ENCODE measurements at regions not wholly inside any gene's neighbourhood (a gene's known extent, or its start where the extent isn't known, plus 50 kb on each side); places are given as distances from the start of the nearest gene placed in this dataset.

DNA sequence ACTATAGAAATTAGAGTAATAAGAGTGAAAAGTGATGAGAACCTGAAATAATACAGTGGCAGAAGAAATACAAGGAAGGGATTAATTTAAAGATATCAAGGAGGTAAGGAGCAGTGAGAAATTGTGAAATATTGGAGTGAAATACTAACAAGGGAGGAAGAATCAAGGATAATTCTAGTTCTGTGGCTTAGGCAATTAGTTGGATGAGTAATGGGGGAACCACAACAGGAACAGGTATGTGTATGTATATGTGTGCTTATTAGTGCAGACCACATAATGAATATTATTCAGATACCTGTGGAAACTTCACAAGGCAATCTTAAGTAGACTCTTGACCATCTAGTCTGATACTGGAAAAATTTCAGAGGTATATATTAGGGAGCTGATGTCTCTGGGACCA, 143.3 kb downstream of the TINAG start:
- Histone ChIP-seq H3K36me3 (no peaks in the 10 kb centered on the region), H3K4me3 (no peak overlapping the region), H3K4me1 (no peaks in the 10 kb centered on the region), H3K9me3 (peaks cover 0 to 2% (median 0%) of the 10 kb centered on the region in 4 donors), H3K27me3 (no peaks in the 10 kb centered on the region), H3K27ac (no peak overlapping the region)
- TF ChIP-seq POLR2AphosphoS5 (IDR thresholded peaks at IDR 0.05) (no peak), POLR2A (IDR thresholded peaks at IDR 0.05) (no peak), EP300 (IDR thresholded peaks at IDR 0.05) (no peak)
- TF ChIP-seq, protein P1, sequence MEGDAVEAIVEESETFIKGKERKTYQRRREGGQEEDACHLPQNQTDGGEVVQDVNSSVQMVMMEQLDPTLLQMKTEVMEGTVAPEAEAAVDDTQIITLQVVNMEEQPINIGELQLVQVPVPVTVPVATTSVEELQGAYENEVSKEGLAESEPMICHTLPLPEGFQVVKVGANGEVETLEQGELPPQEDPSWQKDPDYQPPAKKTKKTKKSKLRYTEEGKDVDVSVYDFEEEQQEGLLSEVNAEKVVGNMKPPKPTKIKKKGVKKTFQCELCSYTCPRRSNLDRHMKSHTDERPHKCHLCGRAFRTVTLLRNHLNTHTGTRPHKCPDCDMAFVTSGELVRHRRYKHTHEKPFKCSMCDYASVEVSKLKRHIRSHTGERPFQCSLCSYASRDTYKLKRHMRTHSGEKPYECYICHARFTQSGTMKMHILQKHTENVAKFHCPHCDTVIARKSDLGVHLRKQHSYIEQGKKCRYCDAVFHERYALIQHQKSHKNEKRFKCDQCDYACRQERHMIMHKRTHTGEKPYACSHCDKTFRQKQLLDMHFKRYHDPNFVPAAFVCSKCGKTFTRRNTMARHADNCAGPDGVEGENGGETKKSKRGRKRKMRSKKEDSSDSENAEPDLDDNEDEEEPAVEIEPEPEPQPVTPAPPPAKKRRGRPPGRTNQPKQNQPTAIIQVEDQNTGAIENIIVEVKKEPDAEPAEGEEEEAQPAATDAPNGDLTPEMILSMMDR (IDR thresholded peaks at IDR 0.05): no peak
- intact Hi-C loops (cut with DNase I): no loop called here
- no peak for DNase-seq

DNA sequence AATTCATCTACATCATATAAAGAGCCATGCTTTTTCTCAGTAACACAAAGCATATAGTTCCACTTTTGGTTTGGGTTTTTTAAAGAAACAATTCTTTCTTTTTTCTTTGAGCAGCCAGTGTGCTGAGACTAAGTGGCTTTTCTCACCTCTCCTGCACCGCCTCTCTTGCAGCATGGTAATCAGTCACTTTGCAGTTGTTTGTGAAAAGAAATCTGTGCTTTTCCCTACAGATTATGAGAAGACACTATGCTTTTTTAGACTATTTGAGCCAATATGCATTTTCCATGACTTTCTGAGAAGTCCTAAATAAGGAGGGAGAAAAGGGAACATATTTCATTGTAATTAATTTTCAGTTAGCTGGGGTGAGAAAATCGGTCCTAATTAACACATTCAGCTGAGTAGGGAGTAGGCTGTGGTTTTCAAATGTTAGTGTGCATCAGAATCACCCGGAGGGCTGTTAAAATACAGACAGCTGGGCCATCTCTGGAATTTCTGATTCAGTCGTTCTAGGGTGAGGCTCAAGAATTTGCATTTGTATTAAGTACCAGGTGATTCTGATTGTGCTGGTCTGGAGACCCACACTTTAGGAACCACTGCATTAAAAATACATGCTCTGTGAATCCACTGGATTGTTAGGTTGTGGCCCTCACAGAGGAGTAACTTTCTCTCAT, 155.2 kb downstream of the TINAG start:
- Histone ChIP-seq H3K4me1 (no peaks in the 10 kb centered on the region), H3K4me3 (no peak overlapping the region), H3K27ac (no peak overlapping the region), H3K36me3 (no peaks in the 10 kb centered on the region), H3K9me3 (no peaks in the 10 kb centered on the region), H3K27me3 (no peaks in the 10 kb centered on the region)
- 64 to 76% methylated on average over 4 of the region's 4 CpGs for WGBS, 2 donors
- TF ChIP-seq, protein P1 (IDR thresholded peaks at IDR 0.05): no peak
- TF ChIP-seq POLR2A (IDR thresholded peaks at IDR 0.05): no peak
- no peak for TF ChIP-seq POLR2AphosphoS5 (IDR thresholded peaks at IDR 0.05)
- no peak for TF ChIP-seq EP300 (IDR thresholded peaks at IDR 0.05)
- intact Hi-C loops (cut with DNase I): no loop called here
- no peak for DNase-seq

DNA sequence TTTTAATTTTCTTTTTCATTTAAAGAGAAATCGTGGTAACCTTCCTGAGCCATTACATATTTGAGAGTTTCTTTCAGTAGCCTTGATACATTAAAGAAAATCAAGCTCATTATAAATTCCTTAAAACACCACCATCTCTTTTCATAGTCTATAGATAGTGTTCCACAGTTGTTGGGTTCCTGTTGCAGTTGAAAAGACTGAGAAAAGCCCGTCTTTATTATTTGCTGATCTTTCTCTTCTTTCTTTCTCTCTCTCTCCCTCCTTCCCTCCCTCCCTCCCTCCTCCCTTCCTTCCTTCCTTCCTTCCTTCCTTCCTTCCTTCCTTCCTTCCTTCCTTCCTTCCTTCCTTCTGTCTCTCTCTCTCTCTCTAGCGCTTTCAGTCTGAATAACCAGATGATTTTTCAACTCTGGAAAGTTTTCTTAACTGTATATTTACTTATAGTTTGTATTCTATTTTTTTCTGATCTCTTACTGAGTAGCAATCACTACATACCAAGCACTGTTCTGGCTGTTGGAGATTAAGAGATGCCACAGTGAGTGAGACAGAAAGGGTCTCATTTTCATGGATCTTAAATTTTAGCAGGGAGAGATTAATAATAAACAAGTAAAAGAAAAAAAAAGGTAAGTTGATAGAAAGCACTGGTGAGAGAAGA, 157.5 kb downstream of the TINAG start:
- no peaks in the 10 kb centered on the region for H3K4me1 ChIP-seq
- TF ChIP-seq POLR2AphosphoS5 (IDR thresholded peaks at IDR 0.05): no peak
- no peak for DNase-seq
- H3K27ac ChIP-seq: no peak overlapping the region
- no peak overlapping the region for H3K4me3 ChIP-seq
- no peaks in the 10 kb centered on the region for H3K27me3 ChIP-seq
- intact Hi-C loops (cut with DNase I): no loop called here
- no peaks in the 10 kb centered on the region for H3K36me3 ChIP-seq
- no peaks in the 10 kb centered on the region for H3K9me3 ChIP-seq
- WGBS, 2 donors: 81 to 88% methylated on average over 3 of the region's 3 CpGs

DNA sequence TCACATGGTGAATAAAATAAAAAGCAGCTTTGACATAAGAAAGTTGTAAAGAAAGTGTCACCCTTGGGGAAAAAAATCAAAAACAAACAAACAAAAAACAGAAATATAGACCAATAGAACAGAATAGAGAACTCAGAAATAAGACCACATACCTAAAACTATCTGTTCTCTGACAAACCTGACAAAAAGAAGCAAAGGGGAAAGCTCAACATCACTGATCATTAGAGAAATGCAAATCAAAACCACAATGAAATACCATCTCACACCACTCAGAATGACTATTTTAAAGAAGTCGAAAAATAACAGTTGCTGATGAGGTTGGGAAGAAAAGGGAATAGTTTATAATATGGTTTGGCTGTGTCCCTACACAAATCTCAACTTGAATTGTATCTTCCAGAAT, 159.1 kb downstream of the TINAG start:
- H3K4me3 ChIP-seq: no peak overlapping the region
- no peaks in the 10 kb centered on the region for H3K9me3 ChIP-seq
- no peaks in the 10 kb centered on the region for H3K27me3 ChIP-seq
- no peak overlapping the region for H3K27ac ChIP-seq
- intact Hi-C loops (cut with DNase I): no loop called here
- 90% methylated on average over 1 of the region's 1 CpG for WGBS, 2 donors
- no peak for TF ChIP-seq POLR2A (IDR thresholded peaks at IDR 0.05)
- TF ChIP-seq EP300 (IDR thresholded peaks at IDR 0.05): no peak
- DNase-seq: no peak
- H3K4me1 ChIP-seq: no peaks in the 10 kb centered on the region
- H3K36me3 ChIP-seq: no peaks in the 10 kb centered on the region

DNA sequence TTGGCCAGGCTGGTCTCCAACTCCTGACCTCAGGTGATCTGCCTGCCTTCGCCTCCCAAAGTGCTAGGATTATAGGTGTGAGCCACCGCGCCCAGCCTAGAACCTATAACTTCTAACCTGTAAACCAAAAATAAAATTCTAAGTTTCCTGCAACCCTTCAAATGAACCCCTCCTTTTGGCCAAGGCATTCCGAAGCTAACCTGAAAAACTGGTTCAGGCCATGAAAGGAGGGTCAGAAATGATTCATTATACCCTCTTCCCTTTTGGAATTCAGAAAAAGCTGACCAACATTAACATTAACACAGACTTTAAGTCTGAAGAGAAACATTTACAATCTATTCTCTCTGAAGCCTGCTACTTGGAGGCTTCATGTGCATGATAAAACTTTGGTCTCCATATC, 165.1 kb downstream of the TINAG start:
- Histone ChIP-seq H3K27me3 (no peaks in the 10 kb centered on the region), H3K36me3 (no peaks in the 10 kb centered on the region), H3K9me3 (no peaks in the 10 kb centered on the region), H3K4me3 (no peak overlapping the region), H3K4me1 (peaks cover 0 to 14% (median 2%) of the 10 kb centered on the region in 4 donors), H3K27ac (no peak overlapping the region)
- intact Hi-C loops (cut with DNase I): no loop called here
- TF ChIP-seq, protein P1 (IDR thresholded peaks at IDR 0.05): no peak
- no peak for TF ChIP-seq POLR2A (IDR thresholded peaks at IDR 0.05)
- no peak for TF ChIP-seq POLR2AphosphoS5 (IDR thresholded peaks at IDR 0.05)
- no peak for TF ChIP-seq EP300 (IDR thresholded peaks at IDR 0.05)
- 85 to 87% methylated on average over 4 of the region's 4 CpGs for WGBS, 2 donors
- no peak for DNase-seq
